ENCODE measurements at regions not wholly inside any gene's neighbourhood (a gene's known extent, or its start where the extent isn't known, plus 50 kb on each side); places are given as distances from the start of the nearest gene placed in this dataset.
"Not testable (repeated sequence)": the region's sequence is repeated elsewhere in the genome, so short reads cannot be mapped to it uniquely, and the experiment has no call there.

DNA sequence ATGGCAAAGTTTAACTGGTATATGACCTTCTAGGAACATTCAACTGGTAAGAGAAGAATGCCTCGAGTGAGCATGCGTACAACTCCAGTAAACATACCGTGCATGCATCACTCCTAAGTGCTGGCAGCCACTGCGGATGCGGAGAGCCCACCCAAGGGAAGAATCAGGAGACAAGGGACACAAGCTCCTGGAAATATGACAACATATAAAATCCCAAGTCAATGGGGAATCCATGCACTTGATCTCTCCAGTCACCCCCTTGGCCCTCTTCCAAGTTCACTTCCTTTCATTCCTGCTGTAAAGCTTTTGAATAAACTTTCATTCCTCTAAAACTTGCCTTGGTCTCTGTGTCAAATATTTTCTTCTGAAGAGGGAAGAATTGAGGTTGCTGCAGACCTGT is 168.7 kb upstream of the TMCC3 start:
- ChIA-PET CTCF (interaction anchor here (0.9 kb wide), 1 partner anchor 19 kb away, joined by 3 read pairs; no protein-coding TSS in a partner anchor), POLR2A (no interaction called here)

DNA sequence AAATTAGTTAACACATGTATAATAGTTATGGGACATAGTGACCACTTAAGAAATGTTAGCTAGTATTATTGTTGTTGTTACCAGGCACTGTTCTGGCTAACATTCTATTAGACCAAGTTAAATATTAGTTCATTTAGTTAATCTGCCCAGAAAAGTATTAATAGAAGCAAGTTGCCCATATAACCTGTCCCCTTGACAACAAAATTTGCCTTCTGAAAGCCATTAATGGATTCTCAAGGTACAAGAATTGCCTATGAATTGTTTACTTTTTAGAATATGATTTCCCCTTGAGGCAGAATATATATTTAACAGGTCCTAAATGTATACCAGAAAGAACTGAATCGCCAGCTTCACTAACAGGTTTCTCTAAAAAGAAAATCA is 167.3 kb upstream of the TMCC3 start:
- ChIA-PET POLR2A (no interaction called here), CTCF (interaction anchor here (0.6 kb wide), 1 partner anchor 296 kb away, joined by 3 read pairs; no protein-coding TSS in a partner anchor)

DNA sequence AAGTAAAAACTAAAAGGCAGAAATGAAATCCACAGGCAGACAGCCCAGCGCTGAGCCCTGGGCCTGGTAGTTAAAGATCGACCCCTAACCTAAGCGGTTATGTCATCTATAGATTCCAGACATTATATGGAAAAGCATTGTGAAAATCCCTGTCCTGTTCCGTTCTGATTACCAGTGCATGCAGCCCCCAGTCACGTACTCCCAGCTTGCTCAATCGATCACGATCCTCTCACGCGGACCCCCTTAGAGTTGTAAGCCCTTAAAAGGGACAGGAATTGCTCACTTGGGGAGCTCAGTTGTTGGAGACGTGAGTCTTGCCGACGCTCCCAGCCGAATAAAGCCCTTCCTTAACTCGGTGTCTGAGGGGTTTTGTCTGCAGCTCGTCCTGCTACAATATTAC is 166.8 kb upstream of the TMCC3 start:
- CTCF ChIA-PET, POLR2A ChIA-PET: not testable (repeated sequence)

DNA sequence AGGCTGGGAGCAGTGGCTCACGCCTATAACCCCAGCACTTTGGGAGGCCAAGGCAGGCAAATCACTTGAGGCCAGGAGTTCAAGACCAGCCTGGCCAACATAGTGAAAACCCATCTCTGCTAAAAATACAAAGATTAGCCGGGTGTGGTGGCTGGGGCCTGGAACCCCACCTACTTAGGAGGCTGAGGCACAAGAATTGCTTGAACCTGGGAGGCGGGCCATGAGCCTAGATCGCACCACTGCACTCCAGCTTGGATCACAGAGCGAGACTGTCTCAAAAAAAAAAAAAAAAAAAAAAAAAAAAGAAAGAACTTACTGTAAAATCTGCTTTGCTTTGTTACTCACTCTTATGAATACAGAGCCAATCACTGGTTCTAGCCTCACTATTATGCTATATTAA is 166.4 kb upstream of the TMCC3 start:
- CTCF ChIA-PET, POLR2A ChIA-PET: not testable (repeated sequence)

DNA sequence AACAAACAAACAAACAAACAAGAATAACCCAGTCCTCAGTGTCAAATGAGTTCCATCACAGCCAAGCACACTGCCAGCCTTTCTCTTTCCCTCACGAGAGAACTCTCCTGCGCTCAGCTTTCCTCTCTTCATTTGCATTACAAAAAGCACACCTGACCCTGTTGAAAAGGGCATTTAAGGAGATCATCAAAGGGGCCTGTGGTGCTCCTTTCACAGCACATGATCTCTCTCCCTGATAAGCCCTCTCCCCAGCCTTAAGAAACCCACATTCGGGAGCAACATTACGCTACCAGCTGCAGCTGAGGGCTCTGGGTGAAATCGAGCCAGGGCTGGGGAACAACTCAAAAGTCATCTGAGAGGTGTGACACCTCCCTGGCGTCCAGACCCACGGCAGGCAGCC is 165.6 kb upstream of the TMCC3 start:
- ChIA-PET CTCF (no interaction called here), POLR2A (no interaction called here)

DNA sequence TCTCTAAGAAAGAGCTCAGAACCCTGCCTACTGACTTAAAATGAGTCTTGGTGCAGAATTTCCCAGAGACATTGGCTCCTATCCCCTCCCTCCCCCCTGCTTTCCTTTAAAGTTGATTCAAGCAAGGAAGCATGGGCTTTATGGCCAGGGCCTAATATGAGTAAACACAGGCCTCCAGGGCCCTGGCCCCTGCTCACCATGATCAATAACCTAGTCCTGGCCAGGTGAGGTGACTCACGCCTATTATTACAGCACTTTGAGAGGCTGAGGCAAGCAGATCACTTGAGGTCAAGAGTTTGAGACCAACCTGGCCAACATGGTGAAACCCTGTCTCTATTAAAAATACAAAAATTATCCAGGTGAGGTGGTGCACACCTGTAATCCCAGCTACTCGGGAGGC is 165.1 kb upstream of the TMCC3 start:
- ChIA-PET CTCF (no interaction called here), POLR2A (no interaction called here)

DNA sequence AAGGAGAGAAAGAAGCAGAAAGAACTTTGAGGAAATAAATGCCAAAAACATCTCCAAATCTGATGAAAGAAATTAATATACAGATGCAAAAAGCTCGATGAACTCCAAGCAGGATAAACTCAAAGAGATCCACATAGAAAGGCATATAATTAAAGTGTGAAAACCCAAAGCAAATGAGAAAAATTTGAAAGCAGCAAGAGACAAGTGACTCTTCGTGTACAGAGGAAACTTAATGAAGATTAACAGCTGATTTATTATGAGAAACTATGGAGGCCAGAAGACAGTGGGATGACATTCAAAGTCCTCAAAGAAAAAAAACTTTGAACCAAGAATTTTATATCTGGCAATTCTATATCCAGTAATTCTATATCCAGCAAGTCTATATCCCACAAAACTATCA is 163.0 kb upstream of the TMCC3 start:
- CTCF ChIA-PET, result no interaction called here
- POLR2A ChIA-PET, result no interaction called here

DNA sequence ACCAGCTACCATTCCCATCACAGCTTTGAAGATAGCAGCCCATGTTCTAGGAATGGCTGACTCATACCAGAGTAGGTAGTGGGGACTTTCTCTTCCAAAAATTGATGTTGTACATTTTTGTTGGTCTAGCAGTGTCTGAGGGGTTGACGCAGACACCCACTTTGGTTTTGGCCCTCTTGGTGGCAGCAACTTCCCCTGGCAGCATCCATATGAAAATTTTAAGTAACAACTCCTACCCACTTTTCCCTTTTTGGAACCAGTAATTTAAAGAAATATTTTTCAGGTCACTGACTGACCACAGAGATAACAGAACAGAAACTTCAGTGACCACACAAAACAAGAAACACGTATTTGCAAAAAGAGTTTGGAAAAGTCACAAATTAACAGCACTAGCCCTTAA is 162.0 kb upstream of the TMCC3 start:
- ChIA-PET CTCF (no interaction called here), POLR2A (no interaction called here)

DNA sequence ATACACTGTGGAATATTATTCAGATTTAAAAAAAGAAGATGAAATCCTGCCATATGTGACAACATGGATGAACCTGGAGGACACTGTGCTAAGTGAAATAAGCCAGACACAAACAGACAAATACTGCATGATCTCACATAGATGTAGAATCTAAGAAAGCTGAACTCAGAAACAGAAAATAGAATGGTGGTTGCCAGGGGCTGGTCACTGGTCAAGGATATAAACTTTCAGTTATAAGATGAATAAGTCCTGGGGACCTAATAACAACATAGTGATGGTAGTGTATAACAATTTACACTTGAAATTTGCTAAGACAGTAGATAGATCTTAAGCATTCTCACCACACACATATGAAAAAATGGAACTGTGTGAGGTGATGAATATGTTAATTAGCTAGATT is 161.3 kb upstream of the TMCC3 start:
- CTCF ChIA-PET, result no interaction called here
- POLR2A ChIA-PET, result no interaction called here

DNA sequence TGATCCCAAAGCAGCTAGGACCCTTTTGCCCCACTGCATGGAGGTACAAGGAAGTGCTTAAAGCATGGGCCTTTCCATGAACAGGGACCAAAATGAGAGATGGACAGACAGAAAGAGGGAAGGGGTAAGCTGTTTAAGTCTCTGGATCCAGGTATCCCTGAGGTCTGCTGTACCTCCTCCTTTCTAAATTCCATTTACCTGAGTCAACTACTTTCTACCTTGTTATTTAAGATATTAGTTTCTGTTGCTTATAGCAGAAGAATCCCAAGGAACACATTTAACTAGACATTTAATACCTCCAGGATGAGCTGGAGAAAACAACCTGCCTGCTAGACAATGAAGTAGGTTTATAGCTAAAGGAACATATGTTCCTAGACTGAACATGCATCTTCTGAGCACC is 157.6 kb upstream of the TMCC3 start:
- CTCF ChIA-PET, result no interaction called here
- POLR2A ChIA-PET, result no interaction called here

DNA sequence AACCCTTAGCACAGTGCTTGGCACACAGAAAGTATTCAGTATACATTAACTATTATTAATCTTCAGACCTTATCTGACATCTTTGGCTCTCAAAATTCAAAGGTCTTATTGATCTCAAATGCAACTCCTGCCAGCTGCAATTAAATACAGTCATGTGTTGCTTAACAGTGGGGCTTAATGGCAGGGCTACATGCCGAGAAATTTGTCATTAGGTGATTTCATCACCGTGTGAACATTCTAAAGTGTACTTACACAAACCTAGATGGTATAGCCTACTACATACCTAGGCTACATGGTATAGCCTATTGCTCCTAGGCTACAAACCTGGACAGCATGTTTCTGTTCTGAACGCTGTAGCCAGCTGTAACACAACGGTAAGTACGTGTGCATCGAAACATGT is 156.3 kb upstream of the TMCC3 start:
- POLR2A ChIA-PET, result no interaction called here
- CTCF ChIA-PET, result no interaction called here

DNA sequence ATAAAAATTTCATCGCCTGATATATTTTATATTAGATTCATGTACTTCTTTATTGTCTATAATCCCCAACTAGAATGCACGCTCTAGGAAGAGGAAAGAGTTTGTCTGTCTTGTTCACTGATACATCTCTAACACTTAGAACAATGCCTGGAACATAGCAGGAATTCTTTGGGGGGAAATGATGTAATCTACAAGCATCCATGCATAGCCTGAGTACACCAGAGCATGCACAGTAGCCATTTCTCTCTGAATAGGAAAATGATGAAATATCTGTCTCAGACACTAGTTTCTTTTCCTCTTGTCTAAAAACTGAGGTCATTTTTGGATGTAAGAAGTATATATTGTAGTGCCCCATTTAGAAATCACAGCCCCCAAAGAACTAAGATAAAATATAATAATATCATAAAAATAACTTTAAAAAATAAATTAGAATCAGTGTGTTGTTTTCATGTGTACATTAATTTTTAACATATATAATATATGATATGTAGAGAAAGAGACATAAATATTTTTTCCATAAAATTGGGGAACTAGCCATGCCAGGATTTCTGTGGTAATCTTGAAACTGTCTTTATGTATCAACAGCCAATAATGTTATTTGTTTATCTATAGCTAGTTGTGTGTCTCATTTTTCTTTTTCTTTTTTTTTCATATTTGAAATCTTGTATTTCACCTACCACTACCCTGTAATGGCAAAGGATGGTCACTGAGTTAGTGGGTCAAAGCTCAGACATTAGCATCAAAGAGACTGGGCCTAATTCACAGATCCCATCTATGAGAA is 155.6 kb upstream of the TMCC3 start:
- ChIA-PET POLR2A (no interaction called here), CTCF (no interaction called here)

DNA sequence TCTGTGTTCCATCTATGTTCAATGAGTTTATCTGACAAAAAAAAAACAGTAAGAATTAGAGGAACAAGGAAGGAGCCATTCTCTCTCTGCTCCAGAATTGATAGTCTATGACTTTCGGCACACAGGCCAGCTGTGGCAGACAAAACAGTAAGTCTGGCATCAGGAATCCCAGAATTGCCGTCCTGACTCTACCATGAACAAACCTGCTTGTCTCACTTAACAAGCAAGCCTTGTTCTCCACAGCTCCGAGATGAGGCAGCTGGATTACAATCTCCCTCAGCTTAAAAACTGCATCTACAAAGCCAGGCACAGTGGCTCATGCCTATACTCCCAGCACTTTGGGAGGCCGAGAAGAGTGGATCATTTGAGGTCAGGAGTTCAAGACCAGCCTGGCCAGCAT is 153.6 kb upstream of the TMCC3 start:
- CTCF ChIA-PET, result interaction anchor here (0.7 kb wide), 1 partner anchor 1207 kb away, joined by 3 read pairs; no protein-coding TSS in a partner anchor
- POLR2A ChIA-PET, result no interaction called here

DNA sequence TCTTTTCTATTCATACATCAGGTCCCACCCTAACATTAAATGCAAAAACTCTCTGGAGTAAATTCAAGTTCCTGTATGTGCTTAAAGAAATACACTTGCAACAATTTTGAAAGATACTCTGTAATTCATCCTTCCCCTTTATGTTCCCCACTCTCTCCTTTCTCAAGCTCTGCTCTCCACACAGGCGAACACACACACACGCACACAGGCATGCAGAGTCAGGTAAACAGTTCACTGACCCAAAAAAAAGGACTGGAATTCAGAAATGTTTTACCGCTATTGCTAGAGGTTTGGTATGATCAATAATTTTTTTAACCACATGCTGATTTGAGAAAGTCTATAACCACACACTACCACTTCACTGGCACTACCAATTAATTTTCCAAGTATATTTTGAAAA is 152.4 kb upstream of the TMCC3 start:
- POLR2A ChIA-PET, result no interaction called here
- CTCF ChIA-PET, result no interaction called here

DNA sequence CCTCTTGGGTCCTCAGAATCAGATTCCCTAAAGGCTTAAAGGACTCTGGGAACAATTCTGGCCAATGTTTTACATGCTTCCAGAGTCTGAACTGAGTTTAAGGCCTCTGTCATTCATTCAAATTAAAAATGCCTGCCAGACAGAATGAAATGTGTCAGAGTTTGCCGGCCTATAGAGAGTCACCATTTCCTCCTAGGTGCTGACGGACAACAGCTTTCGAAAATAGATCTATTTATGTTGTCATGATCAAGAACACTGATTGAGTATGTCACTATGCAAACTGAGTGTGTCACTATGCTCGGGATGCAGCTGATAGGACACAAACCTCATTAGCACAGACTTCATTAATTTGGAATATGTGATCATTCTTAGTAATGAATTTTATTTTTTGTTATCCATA is 151.4 kb upstream of the TMCC3 start:
- CTCF ChIA-PET, result no interaction called here
- POLR2A ChIA-PET, result no interaction called here

DNA sequence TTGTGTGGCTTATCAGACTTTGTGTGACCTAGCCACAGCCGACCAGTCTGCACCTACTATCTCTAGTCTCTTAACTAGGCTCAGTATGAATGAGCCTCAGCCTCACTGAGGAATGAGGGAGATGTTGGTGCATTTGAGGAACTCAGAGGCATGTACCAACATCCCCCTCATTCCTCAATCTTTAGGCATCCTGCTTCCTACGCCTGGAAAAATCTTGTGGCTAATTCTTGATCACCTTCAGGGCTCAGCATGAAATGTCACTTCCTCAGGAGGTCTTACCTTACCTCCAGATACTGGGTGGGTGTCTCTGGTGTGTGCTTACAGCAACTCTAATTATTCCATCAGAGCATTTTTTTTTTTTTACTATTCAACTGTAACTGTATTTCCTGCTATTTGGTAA is 148.8 kb upstream of the TMCC3 start:
- CTCF ChIA-PET, result no interaction called here
- POLR2A ChIA-PET, result no interaction called here

DNA sequence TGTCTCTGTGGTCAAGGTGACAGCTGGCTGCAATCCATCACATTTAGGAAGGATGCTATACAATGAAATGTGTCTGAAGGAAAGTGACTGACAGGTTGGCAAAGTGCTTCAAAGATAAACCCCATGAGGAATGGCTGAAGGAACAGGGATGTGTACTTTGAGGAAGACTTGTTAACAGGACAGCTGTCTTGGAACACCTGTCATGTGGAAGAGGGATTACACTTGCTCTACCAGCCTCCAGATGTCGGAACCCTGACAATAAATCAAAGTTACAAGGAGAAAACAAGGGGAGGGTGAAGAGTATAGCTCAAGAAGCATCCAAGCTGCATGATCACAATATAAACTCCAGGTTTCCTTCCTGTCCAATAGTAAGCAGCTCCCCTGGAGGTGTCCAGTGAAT is 147.8 kb upstream of the TMCC3 start:
- ChIA-PET CTCF (no interaction called here), POLR2A (no interaction called here)

DNA sequence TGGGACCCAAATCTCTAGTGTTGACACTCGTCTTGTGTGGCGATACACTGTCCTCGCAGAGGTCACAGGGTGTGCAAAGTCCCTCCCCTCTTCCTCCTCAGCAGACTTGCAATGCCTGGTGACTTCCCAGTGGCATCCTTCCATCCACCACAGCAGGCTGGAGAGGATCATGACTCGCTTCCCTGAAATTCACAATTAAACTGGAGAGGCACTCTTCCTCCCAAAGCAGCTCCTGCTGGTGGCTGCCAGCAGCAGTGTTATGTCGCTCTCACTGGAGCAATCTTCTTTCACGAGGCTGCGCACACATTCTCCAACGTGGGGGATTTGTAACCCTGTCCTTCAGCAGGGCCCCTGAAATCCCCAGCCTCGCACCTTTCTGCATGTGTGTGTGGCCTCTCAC is 145.2 kb upstream of the TMCC3 start:
- POLR2A ChIA-PET, result no interaction called here
- CTCF ChIA-PET, result no interaction called here

DNA sequence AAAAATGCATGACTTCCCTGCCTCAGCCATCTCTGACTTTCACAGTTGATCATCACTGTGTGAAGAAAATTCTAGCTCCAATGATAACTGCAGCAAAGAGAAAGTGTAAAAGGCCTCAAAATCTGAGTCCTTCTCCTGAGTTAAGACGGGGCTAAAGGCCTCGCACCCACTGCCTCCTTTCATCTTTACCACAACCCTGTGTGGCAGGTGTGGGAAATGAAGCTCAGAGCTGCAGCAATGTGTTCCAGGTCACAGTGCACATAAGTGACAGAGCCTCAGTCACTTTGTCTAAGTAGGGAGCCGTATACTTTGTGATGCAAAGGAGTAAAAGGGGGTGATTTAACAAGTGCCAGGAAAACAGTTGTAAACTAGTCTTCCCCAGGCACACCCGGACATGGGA is 144.7 kb upstream of the TMCC3 start:
- POLR2A ChIA-PET, result no interaction called here
- CTCF ChIA-PET, result no interaction called here

DNA sequence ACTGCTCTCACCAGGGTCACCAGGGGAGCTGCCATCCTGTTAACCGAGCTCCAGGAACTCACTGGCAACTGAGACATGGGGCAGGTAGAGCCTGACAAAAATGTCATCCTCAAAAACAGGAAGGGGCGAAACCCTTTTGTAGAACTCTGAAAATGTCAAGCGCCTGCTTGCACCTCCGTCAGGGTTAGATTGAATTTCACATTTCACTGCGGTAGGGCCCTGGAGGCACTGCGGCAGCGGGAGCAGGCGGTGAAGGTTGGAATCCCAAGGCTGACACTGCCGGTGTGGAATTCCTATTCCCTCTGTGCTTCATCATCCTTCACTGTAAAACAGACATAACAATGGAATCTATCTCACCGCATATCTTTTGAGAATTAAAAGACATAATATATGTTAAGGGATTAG is 142.8 kb upstream of the TMCC3 start:
- ChIA-PET POLR2A (no interaction called here), CTCF (no interaction called here)

DNA sequence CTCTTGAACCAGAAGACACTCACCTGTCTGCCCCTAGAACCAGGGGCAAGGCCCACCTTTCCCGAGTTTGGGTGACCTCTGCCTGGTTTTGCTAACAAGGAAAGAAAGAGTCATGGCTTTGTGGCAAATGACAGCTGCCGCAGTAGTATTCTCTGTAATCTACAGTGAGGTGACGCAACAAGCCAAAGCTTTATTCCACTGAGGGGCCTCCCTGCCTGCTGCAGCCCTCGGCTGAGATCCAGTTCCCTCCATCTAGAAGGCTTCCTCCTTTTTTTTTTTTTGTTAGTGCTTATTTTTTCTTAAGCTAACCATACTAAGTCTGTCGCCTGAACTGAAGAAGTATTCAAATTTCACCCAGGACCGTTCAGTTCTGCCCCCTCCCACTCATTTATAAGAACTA is 142.3 kb upstream of the TMCC3 start:
- ChIA-PET CTCF (no interaction called here), POLR2A (interaction anchor here (0.6 kb wide), 1 partner anchor 551 kb away, joined by 3 read pairs; no protein-coding TSS in a partner anchor)

DNA sequence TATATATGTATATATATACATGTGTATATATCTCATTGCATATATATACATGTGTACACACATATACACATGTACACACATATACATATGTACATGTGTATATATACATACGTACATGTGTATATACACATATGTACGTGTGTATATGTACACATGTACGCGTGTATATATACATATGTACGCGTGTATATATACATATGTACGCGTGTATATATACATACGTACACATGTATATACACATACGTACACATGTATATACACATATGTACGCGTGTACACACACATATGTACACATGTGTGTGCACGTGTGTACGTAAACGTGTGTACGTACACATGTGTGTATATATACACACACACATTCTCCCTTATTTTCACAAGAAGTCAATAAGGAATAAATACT is 141.6 kb upstream of the TMCC3 start:
- CTCF ChIA-PET, result no interaction called here
- POLR2A ChIA-PET, result no interaction called here

DNA sequence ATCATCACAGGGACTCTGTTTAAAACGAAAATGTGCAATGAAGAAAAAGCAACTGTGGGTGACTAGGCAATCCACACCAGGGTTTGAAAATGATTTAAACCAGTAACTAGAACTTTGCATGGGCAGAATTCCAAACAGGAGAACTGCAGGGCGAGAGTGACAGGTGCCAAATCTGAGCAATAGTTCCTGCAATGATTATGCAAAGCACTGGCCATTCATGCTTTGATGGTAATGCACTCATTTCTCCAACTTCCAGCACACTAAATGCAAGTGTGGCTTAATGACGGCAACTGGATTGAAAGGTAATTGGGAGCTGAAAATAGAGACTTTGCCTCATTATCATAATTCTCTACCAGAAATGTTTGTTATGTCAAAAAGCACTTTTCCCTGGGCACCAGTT is 140.5 kb upstream of the TMCC3 start:
- ChIA-PET POLR2A (no interaction called here), CTCF (no interaction called here)

Data from activated CD8-positive, alpha-beta memory T cell treated with anti-CD3 and anti-CD28 coated beads for 36 hours (primary cell).